Esophagus muscularis mucosa (tissue), 4 donors: ENCODE measurements at regions not wholly inside any gene's neighbourhood (a gene's known extent, or its start where the extent isn't known, plus 50 kb on each side); places are given as distances from the start of the nearest gene placed in this dataset.
A peak's percentile ranks its signal among the peaks of the same experiment; 100 is the strongest.

ENCODE experiments used
- DNase-seq: peaks from one replicate; pipeline ENCODE4 v3.0.0-alpha.2; 2017; ENCODE audit errors: extremely low spot score
- H3K27ac ChIP-seq, 4 donors: fragments of 200-600 bp; sonication (generic); replicated peaks in 1 of 4; 1 replicate in 3 of 4; 2 replicates in 1 of 4; pipeline ENCODE4 v1.5.1; 2016 to 2019; ENCODE audit warnings: mild to moderate bottlenecking in 1 of 4
- H3K27me3 ChIP-seq, 4 donors: fragments of 200-600 bp; sonication (generic); one replicate each; pipeline versions ENCODE4 v1.5.1 to v1.6.0; 2016 to 2019
- H3K36me3 ChIP-seq, 4 donors: fragments of 200-600 bp; sonication (generic); one replicate each; pipeline ENCODE4 v1.5.1; 2016 to 2019
- H3K4me1 ChIP-seq, 4 donors: fragments of 200-600 bp; sonication (generic); one replicate each; pipeline ENCODE4 v1.5.1; 2016 to 2019
- H3K4me3 ChIP-seq, 4 donors: fragments of 200-600 bp; sonication (generic); 1 replicate in 2 of 4; 2 replicates in 2 of 4; pipeline ENCODE4 v1.5.1; 2016 to 2019; ENCODE audit warnings: mild to moderate bottlenecking in 4 of 4, moderate library complexity in 1 of 4
- H3K9me3 ChIP-seq, 4 donors: fragments of 200-600 bp; sonication (generic); 1 replicate in 3 of 4; 2 replicates in 1 of 4; pipeline ENCODE4 v1.5.1; 2016 to 2019
- CTCF ChIP-seq, 3 experiments: fragments of 200-600 bp in 2 of 3; fragments of 450-650 bp in 1 of 3; sonication (generic) in 2 of 3; IDR thresholded peaks; one replicate each; pipeline ENCODE4 v1.5.1; 2017 to 2019; ENCODE audit warnings: antibody characterized with exemption in 3 of 3, mild to moderate bottlenecking in 2 of 3, moderate library complexity in 1 of 3
- EP300 ChIP-seq: sonication (generic); formaldehyde crosslinking; IDR thresholded peaks from one replicate; pipeline ENCODE4 v1.6.1; 2017; ENCODE audit warnings: antibody characterized with exemption
- POLR2A ChIP-seq: fragments of 450-650 bp; IDR thresholded peaks from one replicate; pipeline ENCODE4 v1.6.1; 2017; ENCODE audit warnings: antibody characterized with exemption, moderate library complexity, mild to moderate bottlenecking, low read depth
- POLR2AphosphoS5 ChIP-seq, 2 donors: sonication (generic); formaldehyde crosslinking; IDR thresholded peaks; one replicate each; pipeline ENCODE4 v1.6.1; 2017; ENCODE audit warnings: antibody characterized with exemption in 2 of 2
- WGBS: methylation state at CpG from one replicate; pipeline ENCODE4 v1.1.5; 2018; 5-methylcytosine and 5-hydroxymethylcytosine counted together
- intact Hi-C: fragments of 100-400 bp; cut with DNase I; formaldehyde crosslinking; loops from one replicate; pipeline ENCODE4 v1.15.1; 2023

GRCh38 chr12:59158066-59158465 lies 237.8 kb upstream of the LRIG3 start:
- DNase-seq: no peak
- TF ChIP-seq EP300 (no peak), POLR2AphosphoS5 (IDR thresholded peaks at IDR 0.05) (no peak), POLR2A (no peak), CTCF (IDR thresholded peaks at IDR 0.05) (no peak)
- intact Hi-C loops: no loop called here
- no peak overlapping the region for H3K27ac ChIP-seq
- no peaks in the 10 kb centered on the region for H3K27me3 ChIP-seq
- WGBS: 45% methylated on average over 3 of the region's 3 CpGs
- H3K4me1 ChIP-seq: no peaks in the 10 kb centered on the region
- no peaks in the 10 kb centered on the region for H3K9me3 ChIP-seq
- no peaks in the 10 kb centered on the region for H3K36me3 ChIP-seq
- no peak overlapping the region for H3K4me3 ChIP-seq

GRCh38 chr12:59155448-59155847 lies 235.1 kb upstream of the LRIG3 start:
- Histone ChIP-seq H3K27me3 (no peaks in the 10 kb centered on the region), H3K9me3 (no peaks in the 10 kb centered on the region), H3K27ac (no peak overlapping the region), H3K4me1 (no peaks in the 10 kb centered on the region), H3K36me3 (no peaks in the 10 kb centered on the region), H3K4me3 (no peak overlapping the region)
- DNase-seq: no peak
- TF ChIP-seq EP300 (no peak), POLR2A (no peak), CTCF (IDR thresholded peaks at IDR 0.05) (no peak), POLR2AphosphoS5 (IDR thresholded peaks at IDR 0.05) (no peak)
- intact Hi-C loops: no loop called here

- no peak for DNase-seq
- intact Hi-C loops: no loop called here
- no peaks in the 10 kb centered on the region for H3K36me3 ChIP-seq
Measured at GRCh38 chr12:59151243-59151642, 230.9 kb upstream of the LRIG3 start.

GRCh38 chr12:59149995-59150642 lies 229.8 kb upstream of the LRIG3 start:
- intact Hi-C loops: loop anchor here (1.0 kb wide), 1 partner anchor 37 kb away; no protein-coding TSS in a partner anchor
- H3K4me3 ChIP-seq: no peak overlapping the region
- no peaks in the 10 kb centered on the region for H3K36me3 ChIP-seq
- TF ChIP-seq POLR2A: no peak
- no peak for TF ChIP-seq EP300
- TF ChIP-seq CTCF (IDR thresholded peaks at IDR 0.05): peak; percentile 87 to 93 (median 91)
- no peak for TF ChIP-seq POLR2AphosphoS5 (IDR thresholded peaks at IDR 0.05)
- no peak overlapping the region for H3K27ac ChIP-seq
- 46% methylated on average over 2 of the region's 2 CpGs for WGBS
- no peaks in the 10 kb centered on the region for H3K9me3 ChIP-seq
- DNase-seq: no peak
- no peaks in the 10 kb centered on the region for H3K27me3 ChIP-seq
- H3K4me1 ChIP-seq: peaks cover 0 to 5% (median 0%) of the 10 kb centered on the region in 4 donors

More at GRCh38 chr12:59151243-59151642, 230.9 kb upstream of the LRIG3 start:
- Histone ChIP-seq H3K27me3 (no peaks in the 10 kb centered on the region), H3K27ac (no peak overlapping the region), H3K4me3 (no peak overlapping the region), H3K9me3 (no peaks in the 10 kb centered on the region), H3K4me1 (peaks cover 0 to 5% (median 0%) of the 10 kb centered on the region in 4 donors)
- TF ChIP-seq EP300: no peak
- no peak for TF ChIP-seq POLR2AphosphoS5 (IDR thresholded peaks at IDR 0.05)
- no peak for TF ChIP-seq CTCF (IDR thresholded peaks at IDR 0.05)
- no peak for TF ChIP-seq POLR2A

- intact Hi-C loops: no loop called here
- no peaks in the 10 kb centered on the region for H3K9me3 ChIP-seq
- TF ChIP-seq EP300 (no peak), CTCF (IDR thresholded peaks at IDR 0.05) (no peak), POLR2A (no peak), POLR2AphosphoS5 (IDR thresholded peaks at IDR 0.05) (no peak)
- WGBS: 82% methylated on average over 1 of the region's 1 CpG
- H3K4me1 ChIP-seq: peaks cover 0 to 5% (median 0%) of the 10 kb centered on the region in 4 donors
- DNase-seq: no peak
- H3K36me3 ChIP-seq: no peaks in the 10 kb centered on the region
- no peaks in the 10 kb centered on the region for H3K27me3 ChIP-seq
- H3K4me3 ChIP-seq: no peak overlapping the region
- H3K27ac ChIP-seq: no peak overlapping the region
Measured at GRCh38 chr12:59147791-59148190, 227.5 kb upstream of the LRIG3 start.
